ENCODE measurements at regions not wholly inside any gene's neighbourhood (a gene's known extent, or its start where the extent isn't known, plus 50 kb on each side); places are given as distances from the start of the nearest gene placed in this dataset.

DNA sequence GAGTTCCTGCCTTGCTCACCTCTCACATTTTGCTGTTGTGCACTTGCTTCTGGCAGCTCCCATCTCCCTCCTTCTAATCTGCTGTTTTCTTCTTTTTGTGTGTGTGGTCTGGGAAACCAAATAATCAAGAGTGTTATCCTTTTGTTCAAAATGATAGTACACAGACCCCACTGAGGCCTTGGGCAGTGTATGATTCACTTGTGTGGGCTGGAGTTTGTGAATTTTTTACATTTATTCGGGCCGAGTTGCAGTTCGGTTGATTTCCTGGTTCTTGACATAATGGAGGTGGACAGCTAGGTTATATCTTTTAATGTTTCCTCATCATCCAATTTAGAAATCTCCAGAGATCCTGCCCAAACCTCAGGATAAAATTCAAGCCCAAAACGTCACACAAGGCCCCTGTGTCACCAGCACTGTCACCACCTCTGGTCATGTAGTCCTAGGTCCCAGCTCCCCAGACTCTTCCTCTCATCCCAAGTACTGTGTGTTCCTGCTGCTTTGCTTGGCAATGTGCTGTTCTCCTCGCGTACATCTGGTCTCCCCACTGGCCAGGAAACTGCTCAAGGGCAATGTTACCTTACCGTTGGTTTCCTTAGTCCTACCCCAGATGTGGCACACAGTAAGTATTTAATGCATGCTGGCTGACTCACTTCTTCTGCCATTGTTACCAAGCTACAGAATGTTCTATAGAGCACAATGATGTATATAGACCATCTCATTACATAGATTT lies 55.7 kb upstream of the PHACTR2 start:
- DNase-seq (ENCODE audit: low spot score) (no peak), ATAC-seq (no peak)

DNA sequence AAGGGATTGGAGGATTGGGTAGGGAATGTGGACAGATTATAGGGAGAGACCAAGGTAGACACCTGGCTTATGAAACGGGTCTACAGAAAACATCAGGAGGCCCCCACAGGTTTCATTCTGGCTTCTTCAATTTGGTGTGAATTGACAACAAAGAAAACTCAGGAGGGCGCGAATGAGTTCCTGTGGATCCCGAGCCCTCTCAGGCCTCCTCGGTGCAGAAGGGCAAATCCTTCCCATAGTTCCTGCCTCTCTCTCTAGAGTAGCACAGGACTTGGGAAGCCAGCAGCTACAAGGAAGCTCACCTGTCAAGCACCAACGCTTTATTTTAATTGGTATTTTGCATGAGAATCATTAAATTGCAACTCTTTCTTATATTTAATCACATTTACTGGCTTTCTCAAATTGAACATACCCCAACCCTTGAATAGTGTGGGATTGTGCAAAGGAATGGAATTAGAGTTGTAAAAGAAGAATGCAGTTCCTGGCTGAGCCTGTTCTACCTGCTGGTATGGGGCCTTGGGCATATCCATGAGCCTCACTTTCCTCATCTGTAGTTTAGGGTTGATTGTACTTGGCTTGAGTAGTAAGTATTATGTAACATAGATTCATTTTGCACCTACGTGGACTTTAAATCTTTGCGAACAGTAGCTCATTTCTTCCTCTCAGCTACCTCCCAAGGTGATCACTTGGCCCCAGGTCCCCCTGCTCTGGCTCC lies 56.4 kb upstream of the PHACTR2 start:
- ATAC-seq (no peak), DNase-seq (ENCODE audit: low spot score) (no peak)

DNA sequence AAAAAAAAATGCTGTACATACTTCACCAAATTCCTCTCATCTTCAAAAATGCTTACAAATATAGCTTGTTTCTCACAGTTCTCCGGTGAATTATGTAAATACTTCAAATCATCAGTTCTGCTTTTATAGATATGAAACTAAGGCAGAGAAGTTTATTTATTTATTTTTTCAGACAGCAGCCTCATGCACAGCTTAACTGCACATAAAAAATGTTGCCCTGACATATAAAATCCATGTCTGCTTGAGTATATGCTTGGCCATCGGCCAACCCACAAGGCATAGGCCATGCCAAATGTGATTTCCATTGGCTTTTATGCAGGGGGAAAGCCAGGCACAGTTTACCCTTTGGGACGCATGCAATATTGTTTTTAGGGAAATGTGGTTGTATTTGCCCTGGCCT lies 57.3 kb upstream of the PHACTR2 start:
- DNase-seq (ENCODE audit: low spot score) (no peak), ATAC-seq (no peak)

DNA sequence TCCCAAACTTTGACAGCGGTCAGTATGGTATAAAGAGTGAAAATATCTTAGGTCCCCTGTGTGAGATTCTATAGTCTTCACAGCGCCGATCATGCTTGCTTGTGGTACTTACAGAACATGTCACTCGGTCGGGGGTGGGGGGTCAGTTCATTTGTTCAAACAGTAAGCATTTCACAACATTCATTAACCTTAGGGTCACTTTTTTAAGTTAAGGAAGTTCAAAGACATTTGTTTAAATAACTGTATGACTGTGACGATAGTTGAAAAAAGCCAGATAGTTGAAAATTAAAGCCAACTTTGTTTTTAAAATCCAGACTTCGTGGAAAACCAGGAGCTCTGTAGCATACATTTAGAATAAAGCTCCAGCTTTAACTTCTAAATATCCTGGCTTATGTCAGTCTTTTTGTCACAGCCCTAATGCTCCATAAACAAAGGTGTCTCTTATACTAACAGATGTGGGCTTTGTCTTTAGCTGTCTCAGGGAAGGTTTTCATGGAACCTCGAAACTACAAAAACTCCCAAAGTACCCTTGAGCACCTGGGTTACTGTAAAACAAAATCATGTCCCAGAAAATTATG lies 57.9 kb upstream of the PHACTR2 start:
- ATAC-seq, result no peak
- no peak for DNase-seq (ENCODE audit: low spot score)

DNA sequence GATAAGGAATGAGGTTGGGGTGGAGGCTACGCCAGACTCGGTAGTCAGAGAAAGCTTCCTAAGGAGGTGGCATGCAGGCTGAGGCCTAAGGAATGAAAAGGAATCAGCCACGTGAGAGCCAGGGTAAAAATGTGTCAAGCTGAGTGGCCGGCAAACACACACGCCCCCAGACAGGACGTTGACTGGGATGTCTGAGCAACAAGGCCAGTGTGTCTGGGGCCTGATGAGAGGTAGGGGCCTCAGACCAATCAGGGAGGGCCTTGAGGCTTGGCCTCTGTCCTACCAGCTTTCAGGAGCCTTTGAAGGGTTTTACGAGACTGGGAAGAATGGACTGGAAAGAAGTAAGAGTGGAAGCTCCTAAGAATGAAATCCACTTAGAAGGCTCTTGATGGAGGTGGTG lies 61.0 kb upstream of the PHACTR2 start:
- ATAC-seq (no peak), DNase-seq (ENCODE audit: low spot score) (no peak)

DNA sequence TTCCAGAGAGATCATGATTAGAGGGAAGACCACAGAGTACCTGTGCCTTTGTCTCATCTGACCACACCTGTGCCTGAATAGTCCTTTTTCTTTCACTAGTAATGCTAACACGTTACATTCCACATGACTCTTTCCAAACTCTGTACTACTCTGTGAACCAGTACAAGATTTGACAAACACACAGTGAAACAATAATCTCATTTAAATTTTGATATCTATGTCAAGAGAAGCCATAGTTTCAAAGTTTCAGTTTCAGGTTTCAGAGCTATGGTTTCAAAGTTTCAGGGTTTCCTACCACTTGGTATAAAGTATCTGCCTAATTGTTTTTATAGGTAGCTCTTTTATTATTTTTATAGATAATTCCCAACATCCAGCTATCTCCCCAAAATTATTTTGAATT lies 62.0 kb upstream of the PHACTR2 start:
- DNase-seq (ENCODE audit: low spot score) (no peak), ATAC-seq (no peak)

DNA sequence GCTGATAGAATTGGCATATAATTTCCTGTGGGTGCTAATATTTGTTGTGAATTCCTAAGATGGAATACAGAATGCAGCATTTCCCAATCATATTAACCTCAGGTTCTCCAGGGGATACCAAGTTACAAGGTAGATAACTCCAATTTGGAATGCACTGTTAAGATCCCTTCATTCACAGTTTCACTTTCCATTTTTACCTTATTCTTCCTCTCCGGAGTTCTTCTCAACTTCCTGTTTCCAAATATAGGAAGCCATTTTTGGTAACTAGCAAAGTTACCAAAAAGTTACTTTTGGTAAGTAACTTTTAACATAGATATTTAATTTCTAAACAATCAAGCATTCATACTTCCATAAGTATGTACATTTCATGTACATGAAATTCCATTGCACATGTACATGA lies 63.5 kb upstream of the PHACTR2 start:
- ATAC-seq, result no peak

DNA sequence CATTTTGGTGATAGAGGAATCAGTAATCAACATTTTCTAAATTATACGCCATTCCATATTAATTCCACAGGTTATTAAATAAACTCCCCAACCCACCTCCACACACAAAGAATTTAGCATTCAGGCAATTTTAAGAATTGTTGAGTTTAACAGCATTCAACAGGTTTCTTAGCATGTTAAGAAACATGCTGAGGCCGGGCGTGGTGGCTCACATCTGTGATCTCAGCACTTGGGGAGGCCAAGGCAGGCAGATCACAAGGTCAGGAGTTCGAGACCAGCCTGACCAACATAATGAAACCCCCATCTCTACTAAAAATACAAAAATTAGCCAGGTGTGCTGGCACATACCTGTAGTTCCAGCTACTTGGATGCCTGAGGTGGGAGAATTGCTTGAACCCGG lies 64.0 kb upstream of the PHACTR2 start:
- DNase-seq (ENCODE audit: low spot score) (no peak), ATAC-seq (no peak)

More for the DNA sequence above, 63.5 kb upstream of the PHACTR2 start:
- DNase-seq (ENCODE audit: low spot score), result no peak

DNA sequence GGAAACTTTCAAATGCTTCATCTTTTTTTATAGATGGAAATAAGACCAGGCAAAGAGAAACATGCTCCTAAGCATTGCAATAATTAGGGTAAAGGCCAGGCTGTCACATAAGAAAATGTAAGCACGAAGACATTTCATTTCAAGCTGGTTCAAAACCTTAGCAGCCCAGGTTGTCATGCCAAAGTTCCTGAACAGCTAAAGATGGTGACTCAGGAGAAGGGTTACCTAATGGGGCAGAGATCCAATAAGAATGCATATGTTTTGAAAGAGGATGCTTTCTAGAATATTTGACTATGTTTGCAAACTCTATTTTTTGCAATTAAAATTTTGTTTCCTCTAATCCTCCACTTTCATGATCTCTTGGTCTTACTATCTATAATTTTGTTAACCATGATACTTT lies 65.6 kb upstream of the PHACTR2 start:
- no peak for ATAC-seq

DNA sequence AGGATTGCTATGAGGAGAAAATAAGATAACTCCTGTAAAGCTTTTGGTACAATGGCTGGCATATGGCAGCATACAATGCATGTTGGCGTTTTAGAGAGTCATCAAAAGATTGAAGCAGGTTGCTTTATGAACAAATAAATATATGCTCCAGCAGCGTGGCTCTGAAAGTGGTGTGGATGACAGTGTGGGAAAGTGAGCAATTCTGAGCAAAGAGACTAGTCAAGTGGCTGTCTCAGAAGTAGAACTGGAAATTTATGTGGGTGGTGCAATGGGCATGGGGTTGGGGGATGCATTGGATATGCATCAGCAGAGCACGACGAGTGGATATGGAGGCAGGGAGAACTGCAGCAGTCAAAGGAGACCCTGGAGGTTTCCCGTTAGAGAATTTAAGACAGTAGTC lies 66.2 kb upstream of the PHACTR2 start:
- ATAC-seq, result no peak
- DNase-seq (ENCODE audit: low spot score), result no peak

More for the DNA sequence above, 65.6 kb upstream of the PHACTR2 start:
- DNase-seq (ENCODE audit: low spot score), result no peak

DNA sequence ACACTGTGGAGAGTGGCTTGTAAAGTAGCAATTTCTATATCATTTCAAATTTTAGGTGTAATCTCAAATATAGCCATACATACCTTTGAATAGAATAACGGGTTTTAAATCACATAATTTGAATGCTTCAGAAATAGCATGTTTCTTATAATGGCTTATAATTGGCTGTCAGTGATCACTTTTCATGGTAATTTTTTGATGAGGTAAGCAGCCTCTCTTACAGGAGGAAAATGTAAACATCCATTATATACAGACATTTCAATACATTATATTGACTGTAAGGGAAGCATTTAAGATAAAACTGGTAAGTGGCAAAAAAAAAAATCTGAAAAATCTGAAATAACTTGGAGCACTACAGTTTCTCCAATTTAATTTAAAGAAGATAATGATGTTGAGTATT lies 67.8 kb upstream of the PHACTR2 start:
- DNase-seq (ENCODE audit: low spot score) (no peak), ATAC-seq (no peak)

DNA sequence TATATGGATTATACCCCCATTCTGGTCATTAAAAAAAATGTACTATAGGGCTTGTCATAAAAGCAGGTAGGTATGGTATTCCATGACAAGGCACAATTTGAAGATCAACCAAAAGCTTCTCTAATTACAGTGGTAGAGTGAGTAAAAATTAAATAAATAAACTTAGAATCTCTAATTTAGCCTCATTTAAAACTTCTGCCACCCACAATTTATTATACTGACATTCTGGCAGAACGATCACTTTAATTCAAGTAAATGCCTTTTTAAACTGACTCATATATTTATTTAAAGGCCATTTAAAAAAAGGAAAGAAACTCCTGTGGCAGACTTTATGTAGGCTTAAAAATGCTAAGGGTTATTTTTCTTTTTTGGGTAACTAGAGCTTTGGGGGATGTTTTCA lies 68.3 kb upstream of the PHACTR2 start:
- DNase-seq (ENCODE audit: low spot score) (no peak), ATAC-seq (no peak)

DNA sequence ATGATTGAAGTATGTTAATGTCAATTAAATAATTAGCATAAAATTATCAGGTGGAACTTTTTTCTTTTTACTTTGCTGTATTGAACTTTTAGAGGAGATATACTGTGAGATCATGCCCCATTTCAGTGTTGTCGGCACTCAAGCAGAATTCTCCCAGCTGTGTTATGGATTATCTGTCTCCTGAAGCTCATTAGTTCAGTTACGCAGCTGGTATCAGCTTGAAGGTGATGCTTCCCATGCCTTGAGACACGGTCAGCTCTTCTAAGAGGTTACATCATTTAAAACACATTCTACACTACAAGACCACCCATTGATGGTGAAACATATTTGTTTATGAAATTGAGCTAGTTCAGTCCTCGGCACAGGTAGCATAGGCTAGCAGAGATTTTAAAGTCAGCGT lies 68.9 kb upstream of the PHACTR2 start:
- ATAC-seq, result no peak
- no peak for DNase-seq (ENCODE audit: low spot score)

DNA sequence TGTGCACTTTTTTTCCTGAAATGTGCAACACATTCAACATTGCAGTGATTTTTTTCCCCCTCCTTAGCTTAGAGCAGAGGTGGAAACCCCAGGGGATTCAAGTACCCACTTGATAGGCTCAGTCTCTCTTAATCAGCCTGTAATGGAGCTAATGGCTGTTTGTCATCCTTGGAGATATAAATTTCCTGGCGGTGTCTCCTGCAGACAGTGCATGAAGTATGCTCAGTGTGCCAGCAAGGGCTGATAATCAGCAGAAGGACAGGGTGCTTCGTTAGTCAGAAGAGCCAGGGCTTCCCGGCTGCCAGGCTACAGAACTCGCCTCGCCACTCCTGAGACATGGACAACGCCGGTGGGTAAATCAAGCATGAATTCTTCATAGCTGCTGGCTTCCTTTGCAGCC lies 69.8 kb upstream of the PHACTR2 start:
- ATAC-seq (no peak), DNase-seq (ENCODE audit: low spot score) (no peak)

DNA sequence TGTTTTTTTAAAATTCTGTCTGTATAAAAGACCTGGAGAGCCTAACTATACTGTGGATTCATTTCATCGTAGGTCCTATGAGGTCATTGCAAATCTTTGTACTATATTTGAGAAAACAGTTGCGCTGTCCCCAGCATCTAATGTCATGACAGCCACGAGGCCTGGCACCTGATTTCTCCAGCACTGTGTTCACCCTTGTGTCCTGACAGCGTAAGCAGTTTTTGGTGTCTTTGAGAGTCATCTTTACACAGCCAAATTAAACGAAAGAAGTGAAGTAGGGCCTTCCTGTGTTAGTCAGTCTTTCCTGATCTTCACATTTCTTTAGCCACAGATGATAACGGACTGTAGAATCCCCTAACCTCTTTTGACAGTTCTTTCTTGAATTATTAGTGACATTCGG lies 70.6 kb upstream of the PHACTR2 start:
- DNase-seq (ENCODE audit: low spot score) (no peak), ATAC-seq (peak; percentile 21)

DNA sequence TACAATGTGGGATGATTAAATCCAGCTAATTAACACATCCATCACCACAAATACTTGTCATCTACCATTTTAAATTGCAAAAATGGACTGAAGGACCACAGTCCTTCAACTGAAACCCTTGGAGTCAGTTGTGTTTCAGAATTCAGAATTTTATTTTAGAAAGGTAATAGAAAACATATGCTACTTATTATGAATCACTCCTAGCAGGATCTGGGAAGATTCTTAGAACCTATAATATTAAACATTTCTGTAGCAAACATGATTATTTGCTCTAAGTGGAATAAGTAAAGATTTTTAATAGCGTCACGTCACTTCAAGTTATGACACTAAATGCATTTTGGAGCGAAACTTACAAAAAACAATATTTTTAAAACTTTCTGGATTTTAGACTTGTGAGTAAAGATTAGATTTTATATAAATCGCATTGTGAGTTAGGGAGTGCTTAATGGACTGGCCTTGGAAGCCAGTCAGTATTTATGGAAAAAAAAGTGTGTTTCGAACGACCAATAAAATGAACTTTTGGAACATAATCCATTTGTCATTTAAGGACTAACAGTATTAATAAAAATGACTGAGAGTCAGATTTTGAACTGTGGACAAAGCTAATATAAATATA lies 71.8 kb upstream of the PHACTR2 start:
- no peak for DNase-seq (ENCODE audit: low spot score)

DNA sequence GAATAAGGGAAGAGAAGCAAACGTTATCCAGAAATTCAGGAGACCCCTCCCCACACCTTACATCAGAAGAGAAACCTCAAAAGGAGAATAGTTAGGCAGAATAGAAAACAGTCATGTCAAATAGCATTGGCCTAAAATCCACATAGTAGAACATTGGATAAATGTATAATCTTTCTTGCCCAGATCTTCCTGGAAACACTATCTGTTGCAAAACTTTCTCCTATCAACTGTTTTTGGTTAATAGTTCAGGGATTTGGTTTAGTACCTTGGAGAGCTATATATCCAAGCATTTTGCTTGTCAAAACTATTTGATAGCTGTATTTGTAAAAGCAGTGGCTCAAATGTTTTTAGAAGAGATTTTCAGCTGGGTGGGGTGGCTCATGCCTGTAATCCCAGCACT lies 74.3 kb upstream of the PHACTR2 start:
- peak; percentile 80 for ATAC-seq
- DNase-seq (ENCODE audit: low spot score), result no peak

More for the DNA sequence above, 71.8 kb upstream of the PHACTR2 start:
- no peak for ATAC-seq

DNA sequence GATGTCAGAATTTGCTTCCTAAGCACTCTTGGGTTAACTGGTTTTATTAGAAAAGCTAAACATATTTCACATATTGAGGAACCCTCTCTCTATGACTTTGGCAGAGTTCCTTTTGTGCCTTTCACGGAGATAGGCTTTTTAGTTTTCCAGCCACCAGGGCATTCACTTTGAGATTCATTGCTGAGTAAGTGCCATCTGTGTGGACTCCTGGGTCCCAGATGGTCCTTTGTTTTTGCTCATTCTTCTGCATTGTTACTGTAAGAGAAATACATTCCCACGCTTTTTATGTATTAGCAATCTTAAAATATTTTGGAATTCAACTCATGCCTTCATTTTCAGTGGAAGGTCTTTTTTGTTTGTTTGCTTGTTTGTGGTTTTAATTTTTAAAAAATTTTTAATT lies 76.3 kb upstream of the PHACTR2 start:
- ATAC-seq (no peak), DNase-seq (ENCODE audit: low spot score) (no peak)

DNA sequence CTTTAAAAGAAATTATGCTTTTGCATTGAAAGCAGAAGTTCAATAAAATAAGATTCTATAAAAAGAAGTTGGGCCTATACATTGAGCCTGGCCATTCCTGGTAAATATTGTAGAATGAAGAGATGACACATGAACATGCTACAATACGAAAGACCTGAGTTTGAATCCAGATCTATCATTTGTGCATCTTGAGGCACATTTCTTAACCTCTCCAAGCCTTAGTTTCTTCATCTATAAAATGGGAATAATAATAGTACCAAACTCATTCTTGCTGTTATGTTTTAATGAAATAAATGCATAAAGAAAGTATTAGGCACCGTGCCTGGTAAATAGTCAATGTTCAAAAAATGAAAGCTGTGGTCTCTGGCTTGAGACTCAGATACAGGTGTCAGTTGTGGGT lies 76.9 kb upstream of the PHACTR2 start:
- ATAC-seq, result no peak
- no peak for DNase-seq (ENCODE audit: low spot score)

DNA sequence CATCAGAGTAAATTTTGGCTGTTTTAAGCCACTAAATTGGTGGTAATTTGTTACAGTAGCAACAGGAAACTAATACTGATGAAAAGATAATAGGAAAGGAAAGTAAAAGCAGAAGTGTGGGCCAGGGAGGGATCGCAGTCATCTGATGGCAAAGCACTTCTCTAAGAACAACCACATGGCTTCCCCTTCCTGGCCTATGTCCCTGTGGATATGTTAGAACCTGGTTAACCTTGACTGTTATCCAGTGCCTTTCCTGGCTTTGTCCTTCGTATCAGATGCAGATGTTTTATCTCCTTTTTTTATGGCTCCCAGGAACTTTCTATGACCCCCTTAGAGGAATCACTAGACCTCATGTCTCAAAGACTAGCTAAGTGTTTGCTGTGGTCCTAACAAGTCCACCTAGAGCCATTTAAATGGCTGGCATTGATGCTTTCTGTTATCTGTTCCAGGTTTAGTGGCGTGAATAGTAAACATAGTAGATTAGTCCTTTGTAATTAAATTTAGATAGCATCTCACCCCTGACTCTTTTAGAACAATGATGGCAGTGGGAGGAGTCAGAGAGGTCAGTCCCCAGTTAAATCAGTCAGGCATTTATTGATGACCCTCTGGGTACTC lies 79.2 kb upstream of the PHACTR2 start:
- peak; percentile 19 for ATAC-seq
- no peak for DNase-seq (ENCODE audit: low spot score)

DNA sequence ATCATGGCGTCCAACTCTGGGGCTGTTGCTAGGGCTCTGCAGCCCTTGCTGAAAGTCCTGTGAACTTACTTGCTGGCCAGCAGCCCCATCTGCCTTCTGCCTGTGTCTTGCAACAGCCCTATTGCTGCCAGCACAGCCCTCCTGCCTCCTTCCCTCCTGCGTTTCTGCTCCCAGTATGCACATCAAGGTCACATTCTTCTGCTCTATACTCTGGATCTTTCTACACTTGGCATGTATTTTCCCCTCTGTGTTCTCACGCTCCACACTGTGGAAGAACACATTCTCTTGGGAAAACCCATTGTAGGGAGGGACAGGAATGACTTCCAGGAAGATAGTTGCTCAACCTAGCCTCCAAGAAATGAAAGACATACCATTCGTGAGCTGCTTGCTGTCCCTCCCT lies 80.9 kb upstream of the PHACTR2 start:
- no peak for DNase-seq (ENCODE audit: low spot score)
- ATAC-seq, result peak; percentile 34
